ENCODE measurements at regions not wholly inside any gene's neighbourhood (a gene's known extent, or its start where the extent isn't known, plus 50 kb on each side); places are given as distances from the start of the nearest gene placed in this dataset.

DNA sequence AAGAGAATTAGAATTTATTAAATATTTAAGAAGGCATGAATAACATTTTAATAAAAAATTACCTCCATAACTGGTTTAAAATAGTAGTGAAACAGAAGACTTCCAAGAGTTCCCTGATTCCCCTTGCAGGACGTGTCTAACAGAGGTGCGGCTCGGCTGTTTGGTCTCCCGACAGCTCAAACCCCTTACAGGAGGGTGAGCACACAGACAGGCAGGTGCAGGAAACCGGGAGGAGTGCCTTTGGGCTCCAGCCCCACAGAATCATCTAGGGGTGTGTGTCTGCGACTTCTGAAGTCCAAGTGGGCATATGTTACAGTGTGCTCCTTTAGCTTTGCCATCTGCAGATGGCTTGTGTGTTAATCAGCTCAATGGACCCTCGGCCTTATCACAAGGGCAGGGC is 88.1 kb upstream of the CCSER1 start:
- TF ChIP-seq, protein P1, sequence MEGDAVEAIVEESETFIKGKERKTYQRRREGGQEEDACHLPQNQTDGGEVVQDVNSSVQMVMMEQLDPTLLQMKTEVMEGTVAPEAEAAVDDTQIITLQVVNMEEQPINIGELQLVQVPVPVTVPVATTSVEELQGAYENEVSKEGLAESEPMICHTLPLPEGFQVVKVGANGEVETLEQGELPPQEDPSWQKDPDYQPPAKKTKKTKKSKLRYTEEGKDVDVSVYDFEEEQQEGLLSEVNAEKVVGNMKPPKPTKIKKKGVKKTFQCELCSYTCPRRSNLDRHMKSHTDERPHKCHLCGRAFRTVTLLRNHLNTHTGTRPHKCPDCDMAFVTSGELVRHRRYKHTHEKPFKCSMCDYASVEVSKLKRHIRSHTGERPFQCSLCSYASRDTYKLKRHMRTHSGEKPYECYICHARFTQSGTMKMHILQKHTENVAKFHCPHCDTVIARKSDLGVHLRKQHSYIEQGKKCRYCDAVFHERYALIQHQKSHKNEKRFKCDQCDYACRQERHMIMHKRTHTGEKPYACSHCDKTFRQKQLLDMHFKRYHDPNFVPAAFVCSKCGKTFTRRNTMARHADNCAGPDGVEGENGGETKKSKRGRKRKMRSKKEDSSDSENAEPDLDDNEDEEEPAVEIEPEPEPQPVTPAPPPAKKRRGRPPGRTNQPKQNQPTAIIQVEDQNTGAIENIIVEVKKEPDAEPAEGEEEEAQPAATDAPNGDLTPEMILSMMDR (IDR thresholded peaks at IDR 0.05; ENCODE audit: low read depth, low read length, missing input control), result no peak
- TF ChIP-seq YY1 (IDR thresholded peaks at IDR 0.05), result no peak
